Neural progenitor cell (in vitro differentiated cells): ENCODE measurements at regions not wholly inside any gene's neighbourhood (a gene's known extent, or its start where the extent isn't known, plus 50 kb on each side); places are given as distances from the start of the nearest gene placed in this dataset.
"Not testable (repeated sequence)": the region's sequence is repeated elsewhere in the genome, so short reads cannot be mapped to it uniquely, and the experiment has no call there.

Experiments
- CTCF ChIP-seq: fragments of 200-600 bp; sonication (generic); IDR thresholded peaks from 2 replicates; pipeline ENCODE4 v1.5.1; 2017; ENCODE audit warnings: antibody characterized with exemption, mild to moderate bottlenecking
- EZH2 ChIP-seq: fragments of 200-600 bp; sonication (generic); IDR thresholded peaks from 2 replicates; pipeline ENCODE4 v1.6.1; 2017; ENCODE audit warnings: antibody characterized with exemption, mild to moderate bottlenecking, moderate library complexity
- EZH2phosphoT487 ChIP-seq: fragments of 200-600 bp; sonication (generic); IDR thresholded peaks from 2 replicates; pipeline ENCODE4 v1.6.1; 2017; ENCODE audit warnings: antibody characterized with exemption

GRCh38 chr17:30625380-30625779, 148.2 kb downstream of the GOSR1 start:
- TF ChIP-seq CTCF, EZH2phosphoT487, EZH2: not testable (repeated sequence)
